GM12878 (cell line): ENCODE measurements at regions not wholly inside any gene's neighbourhood (a gene's known extent, or its start where the extent isn't known, plus 50 kb on each side); places are given as distances from the start of the nearest gene placed in this dataset.

ENCODE experiments used
- ATAC-seq: fragments of 200-7000 bp; cut with Tn5 transposase; 3 replicates; pipeline ENCODE4 v1.9.1; 2020; ENCODE audit warnings: mild to moderate bottlenecking, moderate library complexity
- BruUV-seq: library from RNA; stranded (reverse); fragments of 400-500 nt; replicated peaks from 2 replicates; lab custom pipeline; 2021; lab: Mats Ljungman, UMichigan
- CTCF ChIA-PET: fragments of 300-600 bp; sonication (Branson Sonifier 250); formaldehyde crosslinking; extraction: SDS; loops from one replicate; lab custom pipeline; 2021; ENCODE audit warnings: inconsistent platforms; lab: Yijun Ruan, JAX
- POLR2A ChIA-PET: fragments of 350-600 bp; formaldehyde crosslinking; extraction: SDS; loops from one replicate; lab custom pipeline; 2021; ENCODE audit warnings: inconsistent platforms; lab: Charles Lee
- RAD21 ChIA-PET: fragments of 300-600 bp; sonication (Branson Sonifier 250); formaldehyde crosslinking; loops from one replicate; lab custom pipeline; 2023; ENCODE audit warnings: antibody characterized with exemption; ENCODE audit not compliant: unreplicated experiment; lab: Charles Lee
- SMC1A ChIA-PET: fragments of 300-600 bp; sonication (Branson Sonifier 250); formaldehyde crosslinking; loops from one replicate; lab custom pipeline; 2023; ENCODE audit not compliant: unreplicated experiment, uncharacterized antibody; lab: Charles Lee
- DNase-seq: peaks from one replicate; pipeline ENCODE4 v3.0.0-alpha.2; 2011; ENCODE audit warnings: low read depth, low spot score
- FAIRE-seq: peaks from 3 replicates; lab custom pipeline; 2011; peaks lifted over from hg19 to GRCh38; lab: Jason Lieb, UNC
- H2AFZ ChIP-seq: 2 replicates; pipeline ENCODE4 v1.6.0; 2011; ENCODE audit warnings: low read depth, low read length, control low read depth; ENCODE audit not compliant: control insufficient read depth
- H3K27ac ChIP-seq: 2 replicates; pipeline ENCODE4 v1.5.1; 2011; ENCODE audit warnings: control low read depth; ENCODE audit not compliant: control insufficient read depth, insufficient read depth
- H3K27me3 ChIP-seq, 2 experiments: replicated peaks in 1 of 2; 2 replicates each; pipeline versions ENCODE4 v1.6.0 to v1.6.1; 2011; ENCODE audit warnings: low read length in 1 of 2; ENCODE audit not compliant: control insufficient read depth in 2 of 2, insufficient read depth in 2 of 2
- H3K36me3 ChIP-seq, 2 experiments: 2 replicates each; pipeline ENCODE4 v1.5.1; 2011; ENCODE audit warnings: low read length in 1 of 2; ENCODE audit not compliant: control insufficient read depth in 2 of 2, insufficient read depth in 2 of 2
- H3K4me1 ChIP-seq: 2 replicates; pipeline ENCODE4 v1.6.1; 2011; ENCODE audit warnings: mild to moderate bottlenecking, low read length, moderate library complexity, mixed read lengths; ENCODE audit not compliant: control insufficient read depth, insufficient read depth
- H3K4me2 ChIP-seq: 2 replicates; pipeline ENCODE4 v1.6.0; 2011; ENCODE audit warnings: control low read depth; ENCODE audit not compliant: control insufficient read depth, insufficient read depth
- H3K4me3 ChIP-seq: fragments of 200-600 bp; sonication (generic); 2 replicates; pipeline ENCODE4 v1.5.1; 2016
- H3K79me2 ChIP-seq: 2 replicates; pipeline ENCODE4 v1.6.0; 2011; ENCODE audit warnings: low read length; ENCODE audit not compliant: control insufficient read depth, insufficient read depth
- H3K9ac ChIP-seq: 2 replicates; pipeline ENCODE4 v1.8.0; 2011; ENCODE audit warnings: low read length, control low read depth, mixed read lengths; ENCODE audit not compliant: control insufficient read depth, insufficient read depth
- H3K9me3 ChIP-seq: replicated peaks from 3 replicates; pipeline ENCODE4 v1.5.1; 2011; ENCODE audit warnings: mild to moderate bottlenecking, low read length; ENCODE audit not compliant: control insufficient read depth, insufficient read depth
- H4K20me1 ChIP-seq: 2 replicates; pipeline ENCODE4 v1.6.0; 2011; ENCODE audit not compliant: control insufficient read depth, insufficient read depth
- BMI1 ChIP-seq: fragments of 450-650 bp; IDR thresholded peaks from 2 replicates; pipeline ENCODE4 v1.6.1; 2016; ENCODE audit warnings: mild to moderate bottlenecking, moderate library complexity, borderline replicate concordance
- CHD4 ChIP-seq: fragments of 200-600 bp; sonication (generic); IDR thresholded peaks from 2 replicates; pipeline ENCODE4 v1.6.1; 2016; ENCODE audit warnings: mild to moderate bottlenecking
- KAT2A ChIP-seq: conservative IDR thresholded peaks from 2 replicates; pipeline ENCODE4 v1.6.1; 2011; ENCODE audit warnings: low read depth, low read length; ENCODE audit not compliant: control insufficient read depth
- KLF5 ChIP-seq: fragments of 450-650 bp; IDR thresholded peaks from 2 replicates; pipeline ENCODE4 v1.6.1; 2014; ENCODE audit warnings: mild to moderate bottlenecking; ENCODE audit not compliant: partially characterized antibody
- NFXL1 ChIP-seq: fragments of 450-650 bp; IDR thresholded peaks from 2 replicates; pipeline ENCODE4 v1.6.1; 2017; ENCODE audit warnings: antibody characterized with exemption, mild to moderate bottlenecking, borderline replicate concordance
- NR2C1 ChIP-seq: fragments of 450-650 bp; IDR thresholded peaks from 2 replicates; pipeline ENCODE4 v1.6.1; 2017; ENCODE audit warnings: antibody characterized with exemption, mild to moderate bottlenecking, moderate library complexity
- PKNOX1 ChIP-seq: fragments of 450-650 bp; IDR thresholded peaks from 2 replicates; pipeline ENCODE4 v1.6.1; 2016; ENCODE audit warnings: mild to moderate bottlenecking
- PML ChIP-seq: IDR thresholded peaks from 2 replicates; pipeline ENCODE4 v1.6.1; 2012; ENCODE audit warnings: low read length, inconsistent platforms
- TCF7 ChIP-seq: IDR thresholded peaks from 2 replicates; pipeline ENCODE4 v1.6.1; 2014; ENCODE audit warnings: antibody characterized with exemption, borderline replicate concordance
- ZBTB33 ChIP-seq: fragments of 450-650 bp; IDR thresholded peaks from 2 replicates; pipeline ENCODE4 v1.6.1; 2017; ENCODE audit warnings: mild to moderate bottlenecking
- ZNF274 ChIP-seq: IDR thresholded peaks from one replicate; pipeline ENCODE4 v1.8.0; 2011; ENCODE audit not compliant: insufficient read length, insufficient read depth
- WGBS: methylation state at CpG from one replicate; pipeline ENCODE4 v1.1.6; 2016; ENCODE audit warnings: low lambda C conversion rate; ENCODE audit not compliant: insufficient replicate concordance, insufficient coverage; ENCODE audit errors: missing lambda C conversion rate; 5-methylcytosine and 5-hydroxymethylcytosine counted together
- in situ Hi-C: fragments of 300-500 bp; cut with MboI; formaldehyde crosslinking; loops from 9 replicates; pipeline ENCODE4 v1.14.3; 2018; ENCODE audit warnings: mixed read lengths
- intact Hi-C: fragments of 100-400 bp; cut with micrococcal nuclease; formaldehyde crosslinking; loops from one replicate; pipeline ENCODE4 v1.14.2; 2022; ENCODE audit not compliant: unreplicated experiment

GRCh38 chr12:94732367-94732990, 82.1 kb upstream of the TMCC3 start (continued):
- TF ChIP-seq BMI1: no peak
- no peak for TF ChIP-seq PKNOX1
- TF ChIP-seq, all 136 proteins: peak for 0

- Histone ChIP-seq H3K4me1 (no peaks in the 10 kb centered on the region), H3K4me2 (no peak overlapping the region), H3K36me3 (peaks cover 4 to 8% of the 10 kb centered on the region in 2 experiments; a peak in 3 of 4 replicates), H2AFZ (no peak overlapping the region), H3K79me2 (peaks cover 4% of the 10 kb centered on the region), H3K27me3 (no peaks in the 10 kb centered on the region), H3K4me3 (no peak overlapping the region), H3K9me3 (no peaks in the 10 kb centered on the region; the same call in 2 of the 3 replicates), H3K9ac (no peak overlapping the region), H3K27ac (no peak overlapping the region), H4K20me1 (no peaks in the 10 kb centered on the region)
- RAD21 ChIA-PET: interaction anchor here (1.9 kb wide), 1 partner anchor 142 kb away, joined by 5 read pairs; no protein-coding TSS in a partner anchor
- in situ Hi-C loops (no loop called here), intact Hi-C loops (no loop called here)
- no peak for TF ChIP-seq NR2C1
- TF ChIP-seq ZBTB33: no peak
- TF ChIP-seq NFXL1: no peak
- TF ChIP-seq CHD4: no peak
- no peak for TF ChIP-seq TCF7
- TF ChIP-seq PML: no peak
- no peak for TF ChIP-seq KLF5
- TF ChIP-seq ZNF274: no peak
- TF ChIP-seq KAT2A: no peak
- SMC1A ChIA-PET: interaction anchor here (0.8 to 1.9 kb wide), 5 partner anchors 10 to 174 kb away, joined by 3 to 7 read pairs (median 4); no protein-coding TSS in a partner anchor
- BruUV-seq: TSS peak; percentile 7
- ATAC-seq (no peak), DNase-seq (no peak), FAIRE-seq (no peak)
- 94% methylated on average over 10 of the region's 10 CpGs for WGBS
- CTCF ChIA-PET: interaction anchor here (0.6 to 1.8 kb wide), 2 partner anchors 9 kb away, joined by 4 to 6 read pairs; no protein-coding TSS in a partner anchor
- POLR2A ChIA-PET: no interaction called here
Observed at GRCh38 chr12:94731733-94732360, 81.5 kb upstream of the TMCC3 start.
